ENCODE measurements at regions not wholly inside any gene's neighbourhood (a gene's known extent, or its start where the extent isn't known, plus 50 kb on each side); places are given as distances from the start of the nearest gene placed in this dataset.
"Not testable (repeated sequence)": the region's sequence is repeated elsewhere in the genome, so short reads cannot be mapped to it uniquely, and the experiment has no call there.

GRCh38 chr22:47361247-47361646 lies 598.8 kb downstream of the TBC1D22A start:
- DNase-seq (ENCODE audit: low read depth) = no peak

- DNase-seq (ENCODE audit: low read depth) = no peak
Measured at GRCh38 chr22:47357493-47357892, 595.0 kb downstream of the TBC1D22A start.

GRCh38 chr22:47357086-47357485 lies 594.6 kb downstream of the TBC1D22A start:
- no peak for DNase-seq (ENCODE audit: low read depth)

GRCh38 chr22:47356511-47357011 lies 594.1 kb downstream of the TBC1D22A start:
- no peak for DNase-seq (ENCODE audit: low read depth)

- no peak for DNase-seq (ENCODE audit: low read depth)
Measured at GRCh38 chr22:47355776-47356510, 593.5 kb downstream of the TBC1D22A start.

GRCh38 chr22:47355388-47355725 lies 592.9 kb downstream of the TBC1D22A start:
- no peak for DNase-seq (ENCODE audit: low read depth)

- DNase-seq (ENCODE audit: low read depth) = no peak
Measured at GRCh38 chr22:47354668-47355387, 592.4 kb downstream of the TBC1D22A start.

GRCh38 chr22:47352920-47353700 lies 590.7 kb downstream of the TBC1D22A start:
- DNase-seq (ENCODE audit: low read depth) = no peak

- DNase-seq (ENCODE audit: low read depth) = no peak
Measured at GRCh38 chr22:47351836-47352579, 589.6 kb downstream of the TBC1D22A start.

- DNase-seq (ENCODE audit: low read depth) = not testable (repeated sequence)
Measured at GRCh38 chr22:47346287-47346686, 583.8 kb downstream of the TBC1D22A start.

GRCh38 chr22:47345025-47345424 lies 582.6 kb downstream of the TBC1D22A start:
- DNase-seq (ENCODE audit: low read depth) = no peak

GRCh38 chr22:47344414-47344813 lies 582.0 kb downstream of the TBC1D22A start:
- DNase-seq (ENCODE audit: low read depth) = no peak

- DNase-seq (ENCODE audit: low read depth) = no peak
Measured at GRCh38 chr22:47343611-47344010, 581.2 kb downstream of the TBC1D22A start.

- DNase-seq (ENCODE audit: low read depth) = no peak
Measured at GRCh38 chr22:47342446-47342845, 580.0 kb downstream of the TBC1D22A start.

- no peak for DNase-seq (ENCODE audit: low read depth)
Measured at GRCh38 chr22:47341464-47341863, 579.0 kb downstream of the TBC1D22A start.

- DNase-seq (ENCODE audit: low read depth) = peak; percentile 42
Measured at GRCh38 chr22:47340851-47341436, 578.5 kb downstream of the TBC1D22A start.

- DNase-seq (ENCODE audit: low read depth) = peak; percentile 99
Measured at GRCh38 chr22:47337161-47337621, 574.7 kb downstream of the TBC1D22A start.

GRCh38 chr22:47335958-47336357 lies 573.5 kb downstream of the TBC1D22A start:
- no peak for DNase-seq (ENCODE audit: low read depth)

GRCh38 chr22:47335460-47335859 lies 573.0 kb downstream of the TBC1D22A start:
- no peak for DNase-seq (ENCODE audit: low read depth)

GRCh38 chr22:47334601-47335000 lies 572.2 kb downstream of the TBC1D22A start:
- no peak for DNase-seq (ENCODE audit: low read depth)

GRCh38 chr22:47333625-47334024 lies 571.2 kb downstream of the TBC1D22A start:
- DNase-seq (ENCODE audit: low read depth) = peak; percentile 91
